Natural killer cell (primary cell): ENCODE measurements at regions not wholly inside any gene's neighbourhood (a gene's known extent, or its start where the extent isn't known, plus 50 kb on each side); places are given as distances from the start of the nearest gene placed in this dataset.

Experiments used
- ATAC-seq, 3 donors: fragments of 150-1000 bp in 2 of 3; fragments of 200-7000 bp in 1 of 3; cut with Tn5 transposase; 1 replicate in 1 of 3; 2 replicates in 2 of 3; pipeline ENCODE4 v1.10.0; 2021; ENCODE audit warnings: mild to moderate bottlenecking in 2 of 3, moderate library complexity in 2 of 3
- DNase-seq, 2 donors: peaks; one replicate each; pipeline versions ENCODE4 v3.0.0 to v3.0.0-alpha.2; 2013 to 2021; ENCODE audit warnings: mixed read lengths in 1 of 2
- H3K27ac ChIP-seq: one replicate; pipeline ENCODE4 v1.5.1; 2013; ENCODE audit warnings: mild to moderate bottlenecking, low read length
- H3K27me3 ChIP-seq: one replicate; pipeline ENCODE4 v1.6.1; 2013; ENCODE audit warnings: low read length; ENCODE audit not compliant: control insufficient read depth, insufficient read depth
- H3K36me3 ChIP-seq: one replicate; pipeline ENCODE4 v1.6.1; 2013; ENCODE audit warnings: low read length; ENCODE audit not compliant: control insufficient read depth, insufficient read depth
- H3K4me1 ChIP-seq: one replicate; pipeline ENCODE4 v1.6.1; 2013; ENCODE audit warnings: low read length; ENCODE audit not compliant: control insufficient read depth, insufficient read depth
- H3K4me3 ChIP-seq: one replicate; pipeline ENCODE4 v1.5.1; 2013; ENCODE audit warnings: low read length
- H3K9me3 ChIP-seq: one replicate; pipeline ENCODE4 v1.6.1; 2013; ENCODE audit warnings: low read length; ENCODE audit not compliant: control insufficient read depth, insufficient read depth
- H3K27ac Mint-ChIP-seq, 2 donors: one replicate each; pipeline ENCODE4 v1.8.0; 2022; ENCODE audit warnings: mild to moderate bottlenecking in 2 of 2, mixed read lengths in 2 of 2, moderate library complexity in 1 of 2
- H3K27me3 Mint-ChIP-seq, 2 donors: one replicate each; pipeline ENCODE4 v1.8.0; 2022; ENCODE audit warnings: low read depth in 2 of 2, mixed read lengths in 2 of 2
- H3K36me3 Mint-ChIP-seq: one replicate; pipeline ENCODE4 v1.8.0; 2022; ENCODE audit warnings: mixed read lengths
- H3K4me1 Mint-ChIP-seq, 2 donors: one replicate each; pipeline ENCODE4 v1.8.0; 2022; ENCODE audit warnings: mixed read lengths in 2 of 2
- H3K4me3 Mint-ChIP-seq: one replicate; pipeline ENCODE4 v1.8.0; 2022; ENCODE audit warnings: mild to moderate bottlenecking, moderate library complexity, mixed read lengths
- H3K9me3 Mint-ChIP-seq, 2 donors: one replicate each; pipeline ENCODE4 v1.8.0; 2022; ENCODE audit warnings: mixed read lengths in 2 of 2
- CTCF ChIP-seq: fragments of 200-600 bp; IDR thresholded peaks from one replicate; pipeline ENCODE4 v1.8.0; 2022; ENCODE audit warnings: antibody characterized with exemption
- WGBS: methylation state at CpG from one replicate; pipeline ENCODE4 v1.1.7; 2013; ENCODE audit warnings: missing lambda C conversion rate; ENCODE audit not compliant: insufficient coverage; 5-methylcytosine and 5-hydroxymethylcytosine counted together
- intact Hi-C: fragments of 100-400 bp; cut with micrococcal nuclease; formaldehyde crosslinking; loops from one replicate; pipeline ENCODE4 v1.14.2; 2022

GRCh38 chr13:22143671-22144070, 472.8 kb downstream of the FGF9 start:
- no peak overlapping the region for H3K27ac ChIP-seq
- Mint-ChIP-seq H3K4me1 (no peaks in the 10 kb centered on the region), H3K4me3 (no peak overlapping the region), H3K9me3 (no peaks in the 10 kb centered on the region), H3K36me3 (no peaks in the 10 kb centered on the region), H3K27me3 (peaks cover 11 to 27% of the 10 kb centered on the region in 2 donors), H3K27ac (no peak overlapping the region)
- ATAC-seq (no peak), DNase-seq (no peak)
- intact Hi-C loops, result no loop called here
- no peak for TF ChIP-seq CTCF
- no peaks in the 10 kb centered on the region for H3K27me3 ChIP-seq
- H3K36me3 ChIP-seq, result no peaks in the 10 kb centered on the region
- H3K9me3 ChIP-seq, result no peaks in the 10 kb centered on the region
- WGBS, result 72% methylated on average over 1 of the region's 1 CpG
- H3K4me1 ChIP-seq, result no peaks in the 10 kb centered on the region
- H3K4me3 ChIP-seq, result no peak overlapping the region

- Mint-ChIP-seq H3K27me3 (peaks cover 15 to 27% of the 10 kb centered on the region in 2 donors), H3K27ac (no peak overlapping the region), H3K4me1 (no peaks in the 10 kb centered on the region), H3K36me3 (no peaks in the 10 kb centered on the region), H3K4me3 (no peak overlapping the region), H3K9me3 (no peaks in the 10 kb centered on the region)
- Histone ChIP-seq H3K27ac (no peak overlapping the region), H3K36me3 (no peaks in the 10 kb centered on the region), H3K27me3 (no peaks in the 10 kb centered on the region), H3K4me1 (no peaks in the 10 kb centered on the region), H3K4me3 (no peak overlapping the region), H3K9me3 (no peaks in the 10 kb centered on the region)
- DNase-seq, result no peak
- no peak for ATAC-seq
- intact Hi-C loops, result no loop called here
- no peak for TF ChIP-seq CTCF
- no CpG with 5 or more reads among the region's 2 CpGs for WGBS
Measured at GRCh38 chr13:22144806-22145205, 473.9 kb downstream of the FGF9 start.

- Mint-ChIP-seq H3K36me3 (no peaks in the 10 kb centered on the region), H3K9me3 (no peaks in the 10 kb centered on the region), H3K27me3 (peaks cover 13 to 18% of the 10 kb centered on the region in 2 donors), H3K4me3 (no peak overlapping the region), H3K4me1 (no peaks in the 10 kb centered on the region), H3K27ac (no peak overlapping the region)
- DNase-seq, result no peak
- Histone ChIP-seq H3K9me3 (no peaks in the 10 kb centered on the region), H3K4me1 (no peaks in the 10 kb centered on the region), H3K27ac (no peak overlapping the region), H3K36me3 (no peaks in the 10 kb centered on the region), H3K27me3 (no peaks in the 10 kb centered on the region), H3K4me3 (no peak overlapping the region)
- no peak for TF ChIP-seq CTCF
- intact Hi-C loops, result no loop called here
- no peak for ATAC-seq
- WGBS, result 94% methylated on average over 3 of the region's 3 CpGs
Measured at GRCh38 chr13:22148187-22148586, 477.3 kb downstream of the FGF9 start.

GRCh38 chr13:22152751-22153150, 481.9 kb downstream of the FGF9 start:
- intact Hi-C loops, result no loop called here
- Histone ChIP-seq H3K9me3 (no peaks in the 10 kb centered on the region), H3K27me3 (no peaks in the 10 kb centered on the region), H3K4me3 (no peak overlapping the region), H3K4me1 (no peaks in the 10 kb centered on the region), H3K27ac (no peak overlapping the region), H3K36me3 (no peaks in the 10 kb centered on the region)
- no peak for ATAC-seq
- TF ChIP-seq CTCF, result no peak
- Mint-ChIP-seq H3K36me3 (no peaks in the 10 kb centered on the region), H3K4me3 (no peak overlapping the region), H3K9me3 (no peaks in the 10 kb centered on the region), H3K27ac (no peak overlapping the region), H3K27me3 (peaks cover 6 to 12% of the 10 kb centered on the region in 2 donors), H3K4me1 (no peaks in the 10 kb centered on the region)
- WGBS, result 100% methylated on average over 1 of the region's 2 CpGs
- DNase-seq, result no peak
